ENCODE measurements at regions not wholly inside any gene's neighbourhood (a gene's known extent, or its start where the extent isn't known, plus 50 kb on each side); places are given as distances from the start of the nearest gene placed in this dataset.

DNA sequence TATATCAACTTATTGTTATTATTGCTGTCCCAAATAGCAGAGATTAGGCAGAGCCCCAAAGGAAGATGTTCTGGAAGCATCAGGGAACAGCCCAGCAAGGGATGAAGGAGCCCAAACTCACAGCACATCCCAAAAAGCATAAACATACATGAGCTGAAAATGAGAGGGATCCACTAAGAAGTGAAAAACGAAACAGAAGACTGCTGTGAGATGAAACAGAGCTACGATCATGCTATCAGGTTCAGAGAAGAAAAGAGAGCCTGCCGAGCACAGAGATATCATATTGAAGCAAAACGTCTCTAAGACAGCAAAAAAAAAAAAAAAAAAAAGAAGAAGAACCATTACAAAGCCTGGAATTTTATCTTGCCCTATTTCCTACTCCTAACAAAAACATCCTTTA, 127.3 kb downstream of the ZNF608 start:
- no peaks in the 10 kb centered on the region for H3K9me3 ChIP-seq
- H3K27me3 ChIP-seq (replicated peaks; ENCODE audit: insufficient read depth) = no peaks in the 10 kb centered on the region
- ATAC-seq (ENCODE audit: insufficient number of reproducible peaks, low FRiP score, low read depth) = no peak
- H3K36me3 ChIP-seq = no peaks in the 10 kb centered on the region
- no peak for DNase-seq (ENCODE audit: low spot score)
- H3K4me1 ChIP-seq (ENCODE audit: control insufficient read depth in 1 of 2, low read depth in 2 of 2) = no peaks in the 10 kb centered on the region
- no peak overlapping the region for H3K4me3 ChIP-seq
- TF ChIP-seq, protein P1, sequence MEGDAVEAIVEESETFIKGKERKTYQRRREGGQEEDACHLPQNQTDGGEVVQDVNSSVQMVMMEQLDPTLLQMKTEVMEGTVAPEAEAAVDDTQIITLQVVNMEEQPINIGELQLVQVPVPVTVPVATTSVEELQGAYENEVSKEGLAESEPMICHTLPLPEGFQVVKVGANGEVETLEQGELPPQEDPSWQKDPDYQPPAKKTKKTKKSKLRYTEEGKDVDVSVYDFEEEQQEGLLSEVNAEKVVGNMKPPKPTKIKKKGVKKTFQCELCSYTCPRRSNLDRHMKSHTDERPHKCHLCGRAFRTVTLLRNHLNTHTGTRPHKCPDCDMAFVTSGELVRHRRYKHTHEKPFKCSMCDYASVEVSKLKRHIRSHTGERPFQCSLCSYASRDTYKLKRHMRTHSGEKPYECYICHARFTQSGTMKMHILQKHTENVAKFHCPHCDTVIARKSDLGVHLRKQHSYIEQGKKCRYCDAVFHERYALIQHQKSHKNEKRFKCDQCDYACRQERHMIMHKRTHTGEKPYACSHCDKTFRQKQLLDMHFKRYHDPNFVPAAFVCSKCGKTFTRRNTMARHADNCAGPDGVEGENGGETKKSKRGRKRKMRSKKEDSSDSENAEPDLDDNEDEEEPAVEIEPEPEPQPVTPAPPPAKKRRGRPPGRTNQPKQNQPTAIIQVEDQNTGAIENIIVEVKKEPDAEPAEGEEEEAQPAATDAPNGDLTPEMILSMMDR (IDR thresholded peaks at IDR 0.05) = no peak
- no peak overlapping the region for H3K27ac ChIP-seq

DNA sequence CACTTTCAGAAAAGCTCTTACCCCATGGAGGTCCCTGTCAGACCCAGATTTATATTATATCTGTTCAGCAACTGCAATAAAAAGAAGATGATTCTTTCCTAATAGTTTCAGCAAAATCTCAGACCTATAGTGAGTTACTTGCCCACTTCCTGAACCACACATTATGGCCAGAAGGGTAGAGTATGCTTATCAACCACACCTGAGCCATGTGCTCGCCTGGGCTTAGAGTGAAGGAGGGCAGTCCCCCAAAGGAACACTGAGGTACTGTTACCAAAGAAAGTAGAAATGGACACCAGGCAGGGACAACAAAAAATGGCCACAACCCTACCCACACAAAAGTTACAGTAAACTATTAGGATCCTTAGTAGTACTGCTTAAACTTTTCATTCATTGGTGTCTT, 128.7 kb downstream of the ZNF608 start:
- TF ChIP-seq, protein P1 (IDR thresholded peaks at IDR 0.05) = no peak
- DNase-seq (ENCODE audit: low spot score) (no peak), ATAC-seq (ENCODE audit: insufficient number of reproducible peaks, low FRiP score, low read depth) (no peak)
- H3K4me1 ChIP-seq (ENCODE audit: control insufficient read depth in 1 of 2, low read depth in 2 of 2) = no peaks in the 10 kb centered on the region
- H3K36me3 ChIP-seq = no peaks in the 10 kb centered on the region
- H3K9me3 ChIP-seq = no peaks in the 10 kb centered on the region
- no peaks in the 10 kb centered on the region for H3K27me3 ChIP-seq (replicated peaks; ENCODE audit: insufficient read depth)
- H3K27ac ChIP-seq = no peak overlapping the region
- H3K4me3 ChIP-seq = no peak overlapping the region

DNA sequence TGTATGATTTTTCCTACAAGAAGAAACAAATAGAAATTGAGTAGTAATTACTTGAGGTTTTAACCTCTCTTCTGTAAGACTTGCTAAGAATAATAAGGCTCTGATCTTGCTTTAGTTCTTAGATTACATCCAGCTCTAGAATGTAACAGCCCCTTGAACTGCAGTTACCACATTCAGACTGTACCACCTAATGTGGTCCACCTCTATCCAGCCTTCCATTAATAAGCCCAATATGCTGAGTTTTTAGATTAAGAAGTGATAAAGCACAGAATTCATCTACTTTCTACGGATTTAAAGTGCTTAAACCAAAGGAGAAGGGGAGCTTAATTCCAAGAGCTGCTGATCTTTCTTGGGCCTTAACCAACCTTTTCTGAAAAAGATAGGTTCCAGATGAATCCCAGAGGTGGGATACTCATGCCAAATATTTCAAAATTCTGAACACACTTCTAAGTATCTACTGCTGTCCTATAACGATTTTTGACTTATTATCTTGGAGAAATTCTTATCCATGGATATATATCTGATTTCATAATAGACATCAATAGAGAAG, 131.5 kb downstream of the ZNF608 start:
- ATAC-seq (ENCODE audit: insufficient number of reproducible peaks, low FRiP score, low read depth) = no peak
- Histone ChIP-seq H3K9me3 (no peaks in the 10 kb centered on the region), H3K27me3 (replicated peaks; ENCODE audit: insufficient read depth) (no peaks in the 10 kb centered on the region), H3K27ac (no peak overlapping the region), H3K36me3 (no peaks in the 10 kb centered on the region), H3K4me1 (ENCODE audit: control insufficient read depth in 1 of 2, low read depth in 2 of 2) (no peaks in the 10 kb centered on the region), H3K4me3 (no peak overlapping the region)
- TF ChIP-seq, protein P1 (IDR thresholded peaks at IDR 0.05) = no peak
- no peak for DNase-seq (ENCODE audit: low spot score)

DNA sequence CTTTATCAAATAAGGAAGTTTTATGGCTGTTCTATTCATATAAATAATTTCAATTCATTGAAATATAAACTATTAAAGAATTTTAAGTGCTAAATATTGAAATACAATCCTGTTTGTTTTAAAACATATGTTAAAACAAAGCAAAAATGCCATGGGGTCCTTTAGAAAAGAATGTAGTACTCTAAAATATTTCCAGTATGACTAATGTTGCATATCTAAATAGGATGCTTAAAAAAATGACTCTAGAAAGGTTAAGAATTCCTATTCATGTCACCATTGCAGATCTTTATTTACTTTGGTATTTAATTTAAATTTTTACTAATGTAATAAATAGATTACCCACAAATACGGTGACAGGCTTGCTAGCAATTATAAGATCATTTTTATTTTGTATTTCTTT, 132.3 kb downstream of the ZNF608 start:
- Histone ChIP-seq H3K27me3 (replicated peaks; ENCODE audit: insufficient read depth) (no peaks in the 10 kb centered on the region), H3K36me3 (no peaks in the 10 kb centered on the region), H3K9me3 (no peaks in the 10 kb centered on the region), H3K27ac (no peak overlapping the region), H3K4me3 (no peak overlapping the region), H3K4me1 (ENCODE audit: control insufficient read depth in 1 of 2, low read depth in 2 of 2) (no peaks in the 10 kb centered on the region)
- TF ChIP-seq, protein P1 (IDR thresholded peaks at IDR 0.05) = no peak
- DNase-seq (ENCODE audit: low spot score) (no peak), ATAC-seq (ENCODE audit: insufficient number of reproducible peaks, low FRiP score, low read depth) (no peak)

DNA sequence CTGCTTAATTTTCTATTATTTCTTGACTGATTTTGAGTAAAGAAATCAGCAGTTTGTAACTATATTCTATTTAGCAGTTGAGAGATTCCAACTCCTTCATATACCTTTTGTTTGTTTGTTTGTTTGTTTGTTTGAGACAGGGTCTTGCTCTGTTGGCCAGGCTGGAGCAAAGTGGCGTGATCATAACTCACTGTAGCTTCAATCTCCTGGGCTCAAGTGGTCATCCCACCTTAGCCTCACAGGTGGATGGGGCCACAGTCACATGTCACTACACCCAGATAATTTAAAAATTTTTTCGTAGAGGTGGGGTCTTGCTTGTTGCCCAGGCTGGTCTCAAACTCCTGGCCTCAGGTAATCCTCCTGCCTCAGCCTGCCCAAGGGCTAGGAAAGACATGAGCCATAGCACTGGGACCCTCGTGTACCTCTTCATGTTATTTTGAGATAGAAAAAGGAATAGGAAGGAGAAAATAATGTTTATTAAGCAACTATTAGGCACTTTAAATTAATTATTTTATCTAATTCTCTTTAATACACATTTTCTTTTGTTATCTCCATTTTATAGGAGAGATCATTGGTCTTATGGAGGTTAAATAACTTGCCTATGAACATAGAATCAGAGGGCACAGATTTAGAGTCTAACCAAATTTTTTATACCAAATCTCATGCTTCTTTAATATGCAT, 133.0 kb downstream of the ZNF608 start:
- no peak for DNase-seq (ENCODE audit: low spot score)
- no peaks in the 10 kb centered on the region for H3K9me3 ChIP-seq
- TF ChIP-seq, protein P1 (IDR thresholded peaks at IDR 0.05) = no peak
- no peaks in the 10 kb centered on the region for H3K36me3 ChIP-seq
- H3K27ac ChIP-seq = no peak overlapping the region
- H3K4me3 ChIP-seq = no peak overlapping the region
- no peak for ATAC-seq (ENCODE audit: insufficient number of reproducible peaks, low FRiP score, low read depth)
- H3K4me1 ChIP-seq (ENCODE audit: control insufficient read depth in 1 of 2, low read depth in 2 of 2) = no peaks in the 10 kb centered on the region
- H3K27me3 ChIP-seq (replicated peaks; ENCODE audit: insufficient read depth) = no peaks in the 10 kb centered on the region

Measured in thoracic aorta (tissue), 2 donors.